ENCODE measurements at regions not wholly inside any gene's neighbourhood (a gene's known extent, or its start where the extent isn't known, plus 50 kb on each side); places are given as distances from the start of the nearest gene placed in this dataset.
A peak's percentile ranks its signal among the peaks of the same experiment; 100 is the strongest.

- no peaks in the 10 kb centered on the region for H3K79me2 ChIP-seq (ENCODE audit: insufficient read depth, low read length)
- H4K5ac ChIP-seq (ENCODE audit: insufficient read length, low read depth, low read length), result no peak overlapping the region
- no peak overlapping the region for H3K18ac ChIP-seq (ENCODE audit: insufficient read length, low read depth, low read length)
- no peak overlapping the region for H3K23ac ChIP-seq (ENCODE audit: insufficient read length, low read depth, low read length)
- no peak overlapping the region for H2AFZ ChIP-seq (ENCODE audit: low read length)
- DNase-seq, result no peak
- TF ChIP-seq CTCF (conservative IDR thresholded peaks at IDR 0.05), result no peak
- H3K4me1 ChIP-seq (ENCODE audit: insufficient read depth, low read length), result peaks cover 3% of the 10 kb centered on the region; the same call in 1 of the 2 replicates
- no peak overlapping the region for H3K4me2 ChIP-seq (ENCODE audit: insufficient read depth, insufficient read length, low read length)
- H3K9ac ChIP-seq (ENCODE audit: extremely low read depth, insufficient read length, low read length), result no peak overlapping the region
- H4K91ac ChIP-seq (ENCODE audit: insufficient read length, low read depth, low read length), result no peak overlapping the region
- H3K27me3 ChIP-seq (ENCODE audit: insufficient read depth, low read length), result no peaks in the 10 kb centered on the region
- H4K20me1 ChIP-seq (ENCODE audit: control insufficient read depth, insufficient read depth, insufficient read length), result no peaks in the 10 kb centered on the region
- no peaks in the 10 kb centered on the region for H3K23me2 ChIP-seq (ENCODE audit: insufficient read length, low read depth, low read length, poor library complexity, severe bottlenecking)
- H2BK15ac ChIP-seq (ENCODE audit: low read depth, low read length), result no peak overlapping the region
- peaks cover 22 to 34% of the 10 kb centered on the region in 2 experiments for H3K9me3 Mint-ChIP-seq
- no peak overlapping the region; the same call in 1 of the 2 replicates for H3K14ac ChIP-seq (ENCODE audit: insufficient read depth, low read length)
- 0 out of 7 replicates have a peak overlapping the region, but pooled peaks of 1 of the 3 experiments have one; percentile 17 for H3K27ac Mint-ChIP-seq
- H3T11ph ChIP-seq (ENCODE audit: low read length), result no peak overlapping the region
- H3K36me3 Mint-ChIP-seq (ENCODE audit: insufficient read depth in 1 of 3, low read depth in 3 of 3), result peaks cover 2 to 32% (median 15%) of the 10 kb centered on the region in 3 experiments
- H3K79me1 ChIP-seq (ENCODE audit: insufficient read depth, low read depth, low read length, poor library complexity, severe bottlenecking), result no peaks in the 10 kb centered on the region
- H3K4ac ChIP-seq (ENCODE audit: low read depth, low read length), result no peak overlapping the region
- H2BK12ac ChIP-seq (ENCODE audit: insufficient read length, low read depth, low read length), result no peak overlapping the region
- H2BK5ac ChIP-seq (ENCODE audit: insufficient read length, low read length), result no peak overlapping the region
- no peak overlapping the region for H2AK5ac ChIP-seq (ENCODE audit: insufficient read length, low read length)
- no peak overlapping the region for H3K27ac ChIP-seq (ENCODE audit: insufficient read length, low read depth, low read length)
- peaks cover 14% of the 10 kb centered on the region for H3K9me3 ChIP-seq (ENCODE audit: control insufficient read depth, low read depth, low read length)
- H3K4me1 Mint-ChIP-seq, result peaks cover 5 to 8% of the 10 kb centered on the region in 2 experiments
- no peak overlapping the region for H3K56ac ChIP-seq (ENCODE audit: insufficient read length, low read depth, low read length)
- H3K27me3 Mint-ChIP-seq (ENCODE audit: low read depth), result no peaks in the 10 kb centered on the region
- no peak overlapping the region for H2BK20ac ChIP-seq (ENCODE audit: low read depth, low read length, poor library complexity, severe bottlenecking)
- H4K8ac ChIP-seq (replicated peaks; ENCODE audit: insufficient read length, low read depth, low read length), result no peak overlapping the region
- WGBS (ENCODE audit: extremely low coverage, insufficient read length, low lambda C conversion rate), result no CpG with 5 or more reads among the region's 3 CpGs
- H2BK120ac ChIP-seq (ENCODE audit: low read depth, low read length, poor library complexity, severe bottlenecking), result no peak overlapping the region
- H3K4me3 Mint-ChIP-seq, result no peak overlapping the region
Measured at GRCh38 chr14:30085943-30086342, 158.3 kb upstream of the PRKD1 start.

All from H9 (cell line).